GM18858 (cell line): ENCODE measurements at regions not wholly inside any gene's neighbourhood (a gene's known extent, or its start where the extent isn't known, plus 50 kb on each side); places are given as distances from the start of the nearest gene placed in this dataset.
"Not testable (repeated sequence)": the region's sequence is repeated elsewhere in the genome, so short reads cannot be mapped to it uniquely, and the experiment has no call there.

ENCODE experiments used
- ATAC-seq: cut with Tn5 transposase; IDR thresholded peaks from one replicate; pipeline ENCODE4 v1.9.1; 2021; ENCODE audit not compliant: unreplicated experiment

DNA sequence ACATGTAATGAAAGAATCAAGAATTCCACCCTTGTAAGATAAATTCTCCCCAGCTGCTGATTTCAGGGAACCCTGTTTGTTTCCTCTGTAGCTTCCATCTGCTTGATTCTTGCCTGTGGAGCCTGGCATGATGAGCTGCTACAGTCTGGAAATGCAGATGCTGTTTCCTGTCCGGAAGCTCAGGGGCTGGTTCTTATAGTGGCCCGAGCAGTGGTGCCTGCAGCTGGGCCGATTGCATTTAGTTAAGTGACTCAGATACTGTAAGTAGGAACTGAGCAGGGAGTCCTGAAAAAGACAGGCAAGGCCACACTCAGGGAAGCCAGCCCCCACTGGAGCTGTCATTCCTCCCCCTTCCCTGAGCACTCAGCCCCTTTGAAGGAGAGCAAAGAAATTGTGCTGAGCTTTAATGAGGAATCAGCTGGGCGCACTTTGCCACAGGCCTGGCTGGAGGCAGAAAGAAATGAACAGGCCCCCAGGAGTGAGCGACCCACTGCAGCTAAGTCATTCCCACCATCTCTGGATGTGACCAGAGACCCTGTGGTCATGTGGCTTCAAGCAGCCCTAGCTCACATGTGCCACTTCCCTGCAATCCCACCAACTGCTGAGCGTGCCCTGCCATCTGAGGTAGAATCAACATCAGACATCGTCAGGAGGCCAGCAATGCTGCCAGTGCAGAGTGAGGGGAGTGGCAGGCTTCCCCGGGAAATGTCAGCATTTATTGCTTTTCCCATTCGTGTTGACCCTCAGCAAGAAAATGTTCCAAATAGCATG is 206.0 kb upstream of the WWC1 start:
- ATAC-seq: no peak

DNA sequence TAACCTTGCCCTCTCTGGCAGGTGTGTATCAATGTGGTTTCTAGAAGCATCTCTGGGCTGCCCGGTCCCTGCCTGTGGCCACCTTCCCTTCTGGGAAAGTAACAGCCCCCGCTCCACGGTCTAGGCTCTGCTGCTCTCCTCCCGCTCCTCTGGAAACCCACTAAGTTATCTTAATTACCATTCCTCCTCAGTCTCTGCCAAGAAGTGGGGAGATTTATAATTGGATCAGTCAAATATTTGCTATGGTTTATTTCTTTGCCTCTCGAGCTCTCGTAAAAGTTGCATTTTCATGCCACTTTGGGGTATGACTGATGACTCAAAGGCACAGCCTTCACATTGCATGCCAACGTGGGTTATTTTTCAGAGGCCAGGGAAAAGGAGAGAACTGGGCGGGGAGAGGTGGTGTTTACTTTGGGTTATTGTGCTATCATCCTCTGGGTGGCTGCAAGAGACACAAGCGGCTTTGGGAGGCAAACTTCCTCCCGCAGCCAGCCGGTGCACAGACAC is 205.3 kb upstream of the WWC1 start:
- no peak for ATAC-seq

DNA sequence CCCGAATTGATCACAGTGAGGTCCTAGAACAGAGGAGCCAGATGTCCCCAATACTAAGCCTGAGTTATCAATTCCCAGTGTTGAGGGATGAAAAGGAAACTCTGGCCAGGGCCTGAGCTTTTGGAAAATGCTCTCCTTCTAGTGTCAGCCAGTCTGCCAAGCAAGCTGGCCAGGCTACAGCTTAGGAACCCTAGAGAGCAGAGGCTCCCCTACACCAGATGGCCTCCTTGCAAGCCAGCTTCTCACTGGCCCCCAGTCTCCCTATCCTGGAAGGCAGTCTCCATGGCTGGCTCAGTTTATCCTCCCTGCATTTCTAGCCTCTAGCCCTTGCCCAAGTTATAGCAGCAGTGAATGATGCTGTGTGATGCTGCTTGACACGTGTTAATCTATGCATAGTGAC is 204.7 kb upstream of the WWC1 start:
- no peak for ATAC-seq

DNA sequence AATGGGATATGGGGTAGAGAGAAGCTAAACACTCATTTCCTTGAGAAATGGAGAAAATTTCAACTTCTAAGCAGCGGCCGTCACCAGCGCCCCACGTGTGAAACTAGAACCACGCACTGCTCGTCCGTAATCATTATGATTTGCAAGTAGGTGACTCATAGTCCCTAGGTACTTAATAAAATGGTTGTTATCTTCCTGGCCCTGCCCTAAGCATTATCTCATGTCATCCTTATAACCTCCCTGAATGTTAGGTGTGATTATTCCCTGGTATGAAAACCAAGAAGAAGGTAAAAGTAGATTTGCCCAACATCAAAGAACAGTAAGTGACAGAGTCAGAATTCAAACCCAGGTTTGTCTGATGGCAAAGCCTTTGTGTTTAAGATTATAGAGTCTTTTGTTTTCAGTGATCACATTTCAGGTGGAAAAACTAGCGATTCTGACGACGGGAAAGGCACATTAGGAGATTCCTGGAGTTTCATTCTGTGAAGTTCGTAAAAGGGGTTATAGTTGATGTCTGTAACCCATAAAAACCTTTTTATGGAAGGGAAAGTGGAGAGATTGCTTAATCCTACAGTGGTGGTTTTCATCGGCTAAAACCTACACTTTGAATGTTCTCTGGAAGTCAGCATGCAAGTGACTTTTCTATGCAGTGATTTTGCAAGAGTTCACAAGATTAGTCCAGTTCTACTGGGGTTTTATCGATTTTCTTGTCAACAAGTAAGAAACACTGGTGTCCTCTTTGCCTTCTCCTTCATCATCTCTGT is 202.9 kb upstream of the WWC1 start:
- no peak for ATAC-seq

DNA sequence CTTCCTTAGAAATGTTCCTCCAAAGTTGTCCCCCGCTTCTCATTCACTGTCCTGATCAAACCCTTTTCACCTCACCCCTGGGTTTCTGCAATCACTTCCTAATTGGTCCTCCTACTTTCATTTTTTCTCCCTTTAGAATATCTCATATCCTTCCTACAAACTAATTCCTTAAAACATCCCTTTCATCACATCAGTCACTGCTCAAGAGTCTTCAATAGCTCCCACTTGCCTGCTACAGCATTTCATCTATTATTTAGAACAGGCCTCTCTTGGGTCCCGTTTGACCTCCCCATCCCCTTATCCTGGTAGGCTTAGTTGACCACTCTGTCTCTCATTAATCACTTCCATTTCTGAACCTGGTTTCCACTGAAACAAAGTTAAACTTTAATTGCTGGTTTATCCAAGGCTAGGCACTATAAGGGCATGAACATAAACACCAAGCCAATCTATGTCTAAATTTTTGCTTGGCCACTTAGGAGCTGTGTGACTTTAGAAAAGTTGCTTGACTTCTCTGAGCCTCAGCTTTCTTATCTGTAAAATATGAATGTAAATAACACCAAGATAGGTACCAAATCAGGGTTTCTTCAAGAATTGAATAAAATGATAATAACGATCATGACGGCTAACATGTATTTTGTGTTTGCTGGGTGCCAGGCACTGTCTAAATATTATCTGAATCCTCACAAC is 202.1 kb upstream of the WWC1 start:
- ATAC-seq: no peak

DNA sequence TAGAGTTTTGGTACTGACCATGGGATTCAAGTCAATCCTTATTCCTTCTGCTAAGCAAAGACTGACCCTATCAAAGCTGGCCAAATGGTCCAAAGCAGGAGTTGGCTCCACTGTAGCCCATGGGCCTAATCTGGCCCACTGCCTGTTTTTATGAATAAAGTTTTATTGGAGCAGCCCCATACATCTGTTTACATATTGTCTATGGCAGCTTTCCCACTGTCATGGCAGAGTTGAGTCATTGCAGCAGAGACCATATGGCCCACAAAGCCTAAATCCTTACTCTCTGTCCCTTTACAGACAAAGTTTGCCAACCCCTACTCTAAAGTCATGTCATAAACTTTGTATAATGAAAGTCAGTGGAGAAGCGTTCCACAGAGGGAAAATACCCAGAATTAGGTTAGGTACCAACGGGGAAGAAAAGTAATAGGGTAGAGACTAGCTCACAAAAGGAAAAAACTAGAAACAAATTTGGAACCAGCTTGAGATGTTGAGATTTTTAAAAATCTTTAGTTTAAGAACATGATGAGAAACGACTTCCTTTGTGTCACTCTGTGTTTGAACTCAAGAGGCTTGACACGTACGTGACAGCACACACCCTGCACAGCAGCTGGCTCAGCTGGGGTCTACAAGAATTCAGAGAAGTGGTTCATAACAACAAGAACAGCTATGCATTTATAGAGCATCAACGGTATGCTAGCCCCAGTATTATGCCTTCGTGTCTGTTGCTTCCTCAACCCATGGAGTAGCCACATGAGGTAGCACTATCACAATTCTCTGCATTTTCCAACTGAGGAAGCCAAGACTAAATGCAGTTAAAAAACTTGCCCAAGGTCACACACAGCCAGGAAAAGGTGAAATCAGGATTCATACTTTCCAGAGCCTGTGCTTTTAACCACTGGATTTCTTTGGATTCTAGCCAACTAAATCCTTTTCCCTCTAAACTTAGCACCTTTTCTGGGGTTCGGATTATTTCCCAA is 198.9 kb upstream of the WWC1 start:
- no peak for ATAC-seq

DNA sequence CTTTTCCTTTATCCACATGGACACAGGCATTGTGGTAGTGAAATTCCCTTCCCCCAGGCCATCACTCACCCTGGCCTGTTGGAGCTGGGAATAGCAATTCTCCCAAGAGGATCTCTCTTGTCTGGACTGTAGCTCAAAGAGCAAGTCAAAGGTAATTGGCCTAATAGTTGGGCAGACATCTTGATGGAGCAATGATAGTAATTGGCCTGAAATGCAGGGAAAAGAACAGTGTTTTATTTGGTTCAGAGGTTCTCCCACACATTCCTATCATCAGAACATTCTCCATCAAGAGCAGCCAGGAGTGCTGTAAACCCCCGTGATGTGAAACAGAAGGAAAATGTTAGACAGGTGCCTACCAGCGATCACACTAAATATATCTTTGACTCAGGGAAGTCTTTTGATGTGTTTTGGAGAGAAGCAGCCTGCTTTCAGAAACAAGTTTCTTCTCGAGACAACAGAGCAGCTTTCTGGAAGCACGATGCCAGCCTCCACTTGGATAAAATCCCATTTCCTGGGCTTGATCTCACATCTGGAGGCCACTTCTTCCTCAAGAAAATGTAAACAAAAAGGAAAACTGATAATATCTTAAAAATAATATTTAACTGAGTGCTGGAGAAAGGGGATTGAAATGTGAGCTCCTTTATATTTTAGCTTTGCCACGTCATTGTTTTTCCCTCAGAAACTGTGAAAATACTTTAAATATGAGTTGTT is 198.1 kb upstream of the WWC1 start:
- no peak for ATAC-seq

DNA sequence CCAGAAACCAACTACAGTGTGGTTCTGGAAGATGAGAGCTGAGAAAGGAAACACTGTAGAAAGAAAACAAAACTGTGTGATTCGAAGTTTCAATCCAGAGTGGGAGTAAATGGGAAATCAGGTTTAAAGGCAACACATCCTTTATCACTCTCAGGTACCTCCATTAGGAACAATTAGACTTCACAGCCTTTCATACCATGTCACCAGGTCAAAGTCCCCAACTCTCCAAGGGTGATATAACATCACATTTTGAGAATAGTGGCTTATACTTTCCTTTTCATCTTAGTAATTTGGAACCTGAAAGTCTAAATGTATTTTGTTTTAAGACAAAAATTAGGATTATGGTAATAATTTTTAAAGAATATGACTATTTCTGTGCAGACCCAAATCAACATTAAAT is 194.9 kb upstream of the WWC1 start:
- ATAC-seq: no peak

DNA sequence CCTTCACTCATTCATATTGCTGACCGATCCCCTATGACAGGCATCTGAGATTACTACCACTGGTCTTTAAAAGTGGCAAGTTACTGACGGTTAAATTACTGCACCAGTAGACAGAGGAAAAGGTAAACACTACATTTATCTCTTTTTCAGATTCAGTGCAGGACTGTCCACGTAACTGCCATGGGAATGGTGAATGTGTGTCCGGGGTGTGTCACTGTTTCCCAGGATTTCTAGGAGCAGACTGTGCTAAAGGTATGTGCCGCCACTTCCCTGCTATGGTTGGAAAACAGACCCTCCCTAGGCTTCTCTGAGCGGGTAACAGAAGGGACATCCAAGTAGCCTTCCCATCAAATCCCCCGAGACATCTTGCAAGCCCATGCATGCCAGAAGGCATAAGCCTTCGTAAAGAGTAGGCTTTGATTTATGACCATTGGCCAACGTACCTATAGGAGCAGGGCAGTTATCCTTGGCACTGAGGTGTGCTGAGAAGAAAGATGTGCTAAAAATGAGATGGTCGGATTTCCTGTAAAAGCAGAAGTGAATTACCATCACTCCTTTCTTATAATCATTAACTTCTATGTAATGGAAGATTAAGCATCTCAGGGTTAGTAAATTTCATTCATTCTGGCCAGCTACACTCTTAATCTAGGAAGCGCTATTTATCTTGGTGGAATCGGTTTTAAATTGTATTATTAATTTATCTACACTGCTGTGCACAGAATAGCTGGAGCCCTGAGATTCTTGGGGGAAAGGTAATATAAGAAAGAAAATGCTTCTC is 193.4 kb upstream of the WWC1 start:
- ATAC-seq: no peak

DNA sequence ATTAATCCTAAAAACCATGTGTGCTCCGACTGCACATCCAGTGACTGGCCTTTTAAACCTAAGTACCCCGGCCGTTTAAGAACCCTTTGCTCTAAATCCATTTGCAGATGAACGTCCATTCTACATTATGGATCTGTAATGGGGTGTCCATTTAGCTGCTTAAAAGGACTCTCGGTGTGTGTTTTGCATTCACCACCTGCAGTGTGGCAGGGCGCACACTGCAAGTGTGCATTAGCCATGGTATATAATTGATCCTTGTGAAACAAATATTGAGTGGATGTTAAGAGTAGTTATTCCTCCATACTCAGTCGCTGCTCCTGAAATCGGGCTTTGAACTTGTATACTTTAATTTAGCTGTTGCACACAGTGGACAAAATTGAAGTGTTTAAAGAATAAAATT is 190.1 kb upstream of the WWC1 start:
- ATAC-seq: no peak

DNA sequence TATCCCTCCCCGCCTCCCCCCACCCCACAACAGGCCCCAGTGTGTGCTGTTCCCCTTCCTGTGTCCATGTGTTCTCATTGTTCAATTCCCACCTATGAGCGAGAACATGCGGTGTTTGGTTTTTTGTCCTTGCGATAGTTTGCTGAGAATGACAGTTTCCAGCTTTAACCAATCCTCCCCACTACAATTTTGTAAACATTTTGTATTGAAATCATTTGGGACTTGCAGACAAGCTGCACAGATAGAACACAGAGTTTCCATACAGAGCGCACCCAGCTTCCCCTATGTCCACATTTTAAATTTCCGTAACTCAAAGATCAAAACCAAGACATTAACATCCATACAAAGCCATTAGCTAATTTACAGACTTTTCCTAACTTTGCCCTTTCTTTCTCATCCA is 188.4 kb upstream of the WWC1 start:
- ATAC-seq: not testable (repeated sequence)

DNA sequence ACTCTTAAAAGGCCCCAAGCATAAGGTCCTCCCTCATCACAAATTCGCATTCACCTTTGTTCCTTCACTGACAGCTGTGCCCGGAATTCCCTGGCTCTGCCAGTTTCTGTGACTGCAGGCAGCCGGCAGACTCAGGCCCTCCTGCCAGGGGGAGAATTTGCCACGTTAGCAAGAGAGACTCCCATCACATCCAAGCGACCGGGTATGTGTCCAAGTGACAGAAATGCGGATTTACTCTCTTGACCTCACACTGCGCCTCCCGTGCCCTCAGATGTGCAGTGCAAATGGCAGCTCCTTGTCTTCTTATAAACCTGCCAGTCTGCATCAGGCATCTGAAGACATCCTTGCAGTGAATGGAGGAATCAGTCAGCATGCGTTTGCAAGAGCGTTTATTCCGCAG is 187.1 kb upstream of the WWC1 start:
- ATAC-seq: no peak

DNA sequence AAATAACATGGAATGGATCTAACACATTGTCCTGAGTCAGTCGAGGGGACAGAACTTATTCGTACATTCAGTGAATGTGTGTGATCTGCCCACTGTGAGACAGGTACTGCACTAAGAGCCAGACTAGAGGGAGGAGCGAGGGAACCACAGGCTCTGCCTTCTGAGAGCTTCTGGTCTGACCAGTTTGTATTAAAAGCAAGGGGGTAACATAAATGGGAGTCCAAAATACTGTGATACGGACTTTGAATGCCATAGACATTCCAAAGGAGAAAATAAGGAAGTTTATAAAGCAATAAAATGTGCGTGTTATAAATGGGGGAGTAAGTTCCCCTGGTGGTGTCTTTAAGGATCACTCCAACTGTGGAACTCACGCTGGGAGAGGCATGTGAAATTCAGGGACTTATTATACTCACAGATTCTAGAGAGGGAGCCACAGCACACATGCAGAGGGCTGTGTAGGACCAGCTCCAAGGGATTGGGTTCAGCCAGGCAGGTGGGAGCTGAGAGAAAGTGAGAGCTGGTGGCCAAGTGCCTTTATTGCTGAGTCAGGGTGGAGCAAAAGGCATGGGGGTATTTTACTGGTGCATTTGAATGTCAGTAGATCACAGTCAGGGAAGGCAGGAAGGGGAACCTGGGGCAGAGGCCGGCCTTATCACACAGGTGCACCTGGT is 186.5 kb upstream of the WWC1 start:
- ATAC-seq: no peak

DNA sequence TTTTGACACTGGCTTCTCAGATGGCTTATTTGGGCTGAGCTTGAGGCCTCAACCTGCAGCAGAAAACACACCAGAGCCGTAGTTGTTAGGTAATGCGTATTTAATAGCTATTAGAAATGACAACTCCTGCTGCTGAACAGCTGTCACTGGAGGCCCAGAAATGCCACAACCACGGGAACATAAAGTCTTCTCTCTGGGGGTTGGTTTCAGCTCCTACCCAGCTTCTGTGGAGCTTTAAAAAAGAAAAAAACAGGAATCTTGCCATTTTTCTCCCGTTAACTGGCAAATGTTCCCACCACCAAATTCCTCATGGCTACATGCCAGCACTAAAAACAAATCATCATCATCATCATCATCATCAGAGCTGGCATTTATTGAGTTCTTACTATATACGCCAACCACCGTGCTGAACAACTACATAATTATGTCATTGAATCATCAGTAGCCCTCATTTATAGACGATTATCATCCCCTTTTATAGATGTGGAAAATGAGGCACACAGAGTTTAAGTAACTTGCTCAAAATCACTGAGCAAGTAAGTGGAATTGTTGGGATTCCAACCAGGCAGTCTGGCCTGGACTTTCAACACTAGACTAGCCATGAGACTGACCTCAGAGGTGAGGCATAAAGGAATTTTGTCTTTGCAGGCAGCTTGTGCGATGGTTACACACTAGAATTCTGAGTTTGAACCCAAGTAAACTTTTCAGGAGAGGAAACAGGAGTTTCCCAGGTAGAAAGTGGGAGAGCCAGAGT is 185.3 kb upstream of the WWC1 start:
- no peak for ATAC-seq

DNA sequence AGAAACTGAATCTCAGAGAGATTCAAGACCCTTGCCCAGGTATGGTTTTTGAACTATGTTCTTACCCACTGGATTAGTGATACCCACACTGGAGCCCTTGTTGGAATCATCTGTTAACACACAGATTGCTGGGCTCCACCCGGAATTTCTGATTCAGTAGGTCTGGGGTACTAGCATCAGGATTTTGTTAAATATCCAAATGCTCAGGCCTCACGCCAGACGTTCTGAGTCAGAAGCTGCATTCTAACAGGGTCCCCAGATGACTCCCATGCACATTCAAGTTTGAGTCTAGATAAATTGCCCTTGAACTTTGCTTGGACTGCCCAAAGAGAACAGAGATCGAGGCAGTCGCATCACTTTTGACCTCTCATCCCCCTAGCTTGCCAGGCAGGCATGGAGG is 182.0 kb upstream of the WWC1 start:
- no peak for ATAC-seq

DNA sequence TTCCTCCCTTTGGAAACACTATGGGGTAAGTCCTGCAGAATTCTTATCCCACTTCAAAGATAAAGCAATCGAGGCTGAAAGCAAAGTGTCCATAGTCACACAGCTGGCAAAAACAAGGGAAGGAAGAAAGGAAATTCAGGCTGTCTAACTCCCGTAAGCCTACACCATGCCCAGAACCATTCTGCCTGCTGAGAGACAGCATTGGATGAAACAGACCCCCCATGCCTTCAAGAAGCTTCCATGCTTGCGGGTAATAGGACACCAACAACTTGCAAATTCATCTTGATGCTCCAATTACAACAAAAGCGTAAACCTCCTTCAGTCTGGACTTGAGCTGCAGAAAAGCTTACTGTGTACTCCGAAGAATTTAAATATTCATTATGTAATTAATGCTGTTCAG is 181.1 kb upstream of the WWC1 start:
- no peak for ATAC-seq

DNA sequence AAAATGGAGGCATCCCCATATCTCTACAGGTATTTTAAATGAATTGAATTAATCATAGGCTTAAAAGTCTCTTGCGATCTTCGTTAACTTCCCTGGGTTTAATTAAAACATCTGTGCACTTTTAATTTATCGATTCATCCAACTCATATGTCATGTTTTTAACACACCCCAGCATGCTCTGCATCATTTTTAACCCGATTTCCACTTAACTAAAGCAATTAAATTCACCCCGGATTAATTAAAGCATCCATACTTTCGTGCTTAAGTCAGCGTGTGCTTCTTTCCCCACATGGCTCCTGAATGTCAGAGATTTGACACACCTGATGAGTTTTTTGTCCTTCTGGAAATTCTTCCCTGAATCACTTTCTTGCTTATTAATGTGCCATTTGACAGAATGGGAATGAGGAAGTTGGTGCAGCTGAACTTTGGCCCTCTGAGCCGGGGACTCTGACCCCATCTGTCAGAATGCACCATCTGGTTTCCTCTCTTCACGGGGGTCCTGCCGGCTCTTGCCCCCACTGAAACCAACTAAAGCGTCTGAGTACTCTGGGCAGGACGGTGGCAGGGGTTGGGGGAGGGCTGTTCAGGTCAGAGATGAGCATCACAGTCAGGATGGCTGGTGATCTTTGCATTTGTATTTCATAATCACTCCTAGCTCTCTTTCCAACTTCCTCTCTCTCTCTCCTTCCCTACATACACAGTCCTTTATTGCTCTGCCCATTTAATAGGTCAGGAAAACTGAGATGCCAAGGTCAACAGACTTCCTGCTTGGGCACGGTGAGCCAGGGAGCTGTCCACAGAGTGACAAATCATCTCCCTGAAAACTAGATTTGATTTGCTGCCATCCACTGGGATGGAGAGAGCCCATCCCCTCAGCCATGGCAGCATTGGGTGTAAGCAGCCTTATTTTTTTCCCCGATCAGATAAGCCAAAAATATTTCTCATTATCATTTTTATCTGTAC is 180.3 kb upstream of the WWC1 start:
- ATAC-seq: no peak
